Cardiac fibroblast (primary cell): ENCODE measurements at regions not wholly inside any gene's neighbourhood (a gene's known extent, or its start where the extent isn't known, plus 50 kb on each side); places are given as distances from the start of the nearest gene placed in this dataset.
"Not testable (repeated sequence)": the region's sequence is repeated elsewhere in the genome, so short reads cannot be mapped to it uniquely, and the experiment has no call there.

Source experiments
- DNase-seq, 2 donors: peaks; one replicate each; pipeline versions ENCODE4 v3.0.0 to v3.0.0-alpha.2; 2010; ENCODE audit warnings: low read depth in 2 of 2
- H3K4me3 ChIP-seq, 2 donors: replicated peaks in 1 of 2; 1 replicate in 1 of 2; 2 replicates in 1 of 2; pipeline ENCODE4 v1.5.1; 2011; ENCODE audit warnings: low read depth in 2 of 2, low read length in 2 of 2, mild to moderate bottlenecking in 2 of 2, moderate library complexity in 1 of 2
- CTCF ChIP-seq: IDR thresholded peaks from one replicate; pipeline ENCODE4 v1.5.1; 2011; ENCODE audit warnings: low read depth, mild to moderate bottlenecking, low read length, inconsistent platforms

GRCh38 chrX:45515262-45516215 lies 314.9 kb upstream of the DIPK2B start:
- peak; percentile 62 for TF ChIP-seq CTCF
- DNase-seq: peak; percentile 90 to 96
- H3K4me3 ChIP-seq: no peak overlapping the region

GRCh38 chrX:45513042-45513441 lies 312.4 kb upstream of the DIPK2B start:
- TF ChIP-seq CTCF: no peak
- DNase-seq: no peak
- no peak overlapping the region for H3K4me3 ChIP-seq

GRCh38 chrX:45508454-45508853 lies 307.8 kb upstream of the DIPK2B start:
- peak; percentile 15 to 37 for DNase-seq
- no peak overlapping the region for H3K4me3 ChIP-seq
- TF ChIP-seq CTCF: no peak

GRCh38 chrX:45506149-45506730 lies 305.6 kb upstream of the DIPK2B start:
- DNase-seq: no peak
- TF ChIP-seq CTCF: no peak
- no peak overlapping the region for H3K4me3 ChIP-seq

GRCh38 chrX:45505214-45505613 lies 304.5 kb upstream of the DIPK2B start:
- no peak for TF ChIP-seq CTCF
- peak; percentile 33 to 73 for DNase-seq
- no peak overlapping the region for H3K4me3 ChIP-seq

- not testable (repeated sequence) for H3K4me3 ChIP-seq, DNase-seq
These were observed 303.2 kb upstream of the DIPK2B start for GRCh38 chrX:45503787-45504362.

GRCh38 chrX:45502396-45502795 lies 301.7 kb upstream of the DIPK2B start:
- DNase-seq: no peak
- no peak for TF ChIP-seq CTCF
- no peak overlapping the region for H3K4me3 ChIP-seq
